RCC 7860 (cell line): ENCODE measurements at regions not wholly inside any gene's neighbourhood (a gene's known extent, or its start where the extent isn't known, plus 50 kb on each side); places are given as distances from the start of the nearest gene placed in this dataset.

Experiments
- DNase-seq: peaks from one replicate; pipeline ENCODE4 v3.0.0-alpha.2; 2015; ENCODE audit warnings: low spot score
- FAIRE-seq: peaks from 2 replicates; lab custom pipeline; 2012; peaks lifted over from hg19 to GRCh38; lab: Jason Lieb, UNC

GRCh38 chr18:51687845-51688585 lies 490.5 kb upstream of the MEX3C start:
- FAIRE-seq (no peak), DNase-seq (no peak)

GRCh38 chr18:51692612-51693011 lies 495.1 kb upstream of the MEX3C start:
- FAIRE-seq (no peak), DNase-seq (no peak)

GRCh38 chr18:51711298-51711889 lies 513.9 kb upstream of the MEX3C start:
- FAIRE-seq (no peak), DNase-seq (no peak)

GRCh38 chr18:51712821-51713220 lies 515.3 kb upstream of the MEX3C start:
- no peak for FAIRE-seq
- DNase-seq = no peak

GRCh38 chr18:51716277-51716676 lies 518.8 kb upstream of the MEX3C start:
- DNase-seq (no peak), FAIRE-seq (no peak)

- DNase-seq (no peak), FAIRE-seq (no peak)
These were observed 523.9 kb upstream of the MEX3C start for GRCh38 chr18:51721388-51721787.

- FAIRE-seq (no peak), DNase-seq (no peak)
These were observed 524.5 kb upstream of the MEX3C start for GRCh38 chr18:51721996-51722395.

- DNase-seq (no peak), FAIRE-seq (no peak)
These were observed 527.6 kb upstream of the MEX3C start for GRCh38 chr18:51724790-51725721.

GRCh38 chr18:51726614-51727013 lies 529.1 kb upstream of the MEX3C start:
- FAIRE-seq = no peak
- no peak for DNase-seq

GRCh38 chr18:51727780-51728179 lies 530.3 kb upstream of the MEX3C start:
- DNase-seq (no peak), FAIRE-seq (no peak)

GRCh38 chr18:51731070-51731469 lies 533.6 kb upstream of the MEX3C start:
- FAIRE-seq (no peak), DNase-seq (no peak)

- no peak for FAIRE-seq
- no peak for DNase-seq
These were observed 537.1 kb upstream of the MEX3C start for GRCh38 chr18:51734576-51734975.

GRCh38 chr18:51739044-51739666 lies 541.7 kb upstream of the MEX3C start:
- DNase-seq = no peak
- FAIRE-seq = no peak

- no peak for DNase-seq
- no peak for FAIRE-seq
These were observed 554.4 kb upstream of the MEX3C start for GRCh38 chr18:51751901-51752300.

GRCh38 chr18:51753365-51754057 lies 556.0 kb upstream of the MEX3C start:
- no peak for DNase-seq
- FAIRE-seq = no peak

- DNase-seq (no peak), FAIRE-seq (no peak)
These were observed 557.1 kb upstream of the MEX3C start for GRCh38 chr18:51754566-51754965.

- no peak for DNase-seq
These were observed 559.9 kb upstream of the MEX3C start for GRCh38 chr18:51757255-51757924.

GRCh38 chr18:51762373-51762772 lies 564.9 kb upstream of the MEX3C start:
- FAIRE-seq (no peak), DNase-seq (no peak)

More at GRCh38 chr18:51757255-51757924, 559.9 kb upstream of the MEX3C start:
- no peak for FAIRE-seq

GRCh38 chr18:51765606-51766360 lies 568.3 kb upstream of the MEX3C start:
- FAIRE-seq (no peak), DNase-seq (no peak)
